HG02943 (cell line): ENCODE measurements at regions not wholly inside any gene's neighbourhood (a gene's known extent, or its start where the extent isn't known, plus 50 kb on each side); places are given as distances from the start of the nearest gene placed in this dataset.

ENCODE experiments used
- ATAC-seq: cut with Tn5 transposase; IDR thresholded peaks from one replicate; pipeline ENCODE4 v1.9.1; 2021; ENCODE audit warnings: mild to moderate bottlenecking, low read depth, moderate library complexity; ENCODE audit not compliant: unreplicated experiment

DNA sequence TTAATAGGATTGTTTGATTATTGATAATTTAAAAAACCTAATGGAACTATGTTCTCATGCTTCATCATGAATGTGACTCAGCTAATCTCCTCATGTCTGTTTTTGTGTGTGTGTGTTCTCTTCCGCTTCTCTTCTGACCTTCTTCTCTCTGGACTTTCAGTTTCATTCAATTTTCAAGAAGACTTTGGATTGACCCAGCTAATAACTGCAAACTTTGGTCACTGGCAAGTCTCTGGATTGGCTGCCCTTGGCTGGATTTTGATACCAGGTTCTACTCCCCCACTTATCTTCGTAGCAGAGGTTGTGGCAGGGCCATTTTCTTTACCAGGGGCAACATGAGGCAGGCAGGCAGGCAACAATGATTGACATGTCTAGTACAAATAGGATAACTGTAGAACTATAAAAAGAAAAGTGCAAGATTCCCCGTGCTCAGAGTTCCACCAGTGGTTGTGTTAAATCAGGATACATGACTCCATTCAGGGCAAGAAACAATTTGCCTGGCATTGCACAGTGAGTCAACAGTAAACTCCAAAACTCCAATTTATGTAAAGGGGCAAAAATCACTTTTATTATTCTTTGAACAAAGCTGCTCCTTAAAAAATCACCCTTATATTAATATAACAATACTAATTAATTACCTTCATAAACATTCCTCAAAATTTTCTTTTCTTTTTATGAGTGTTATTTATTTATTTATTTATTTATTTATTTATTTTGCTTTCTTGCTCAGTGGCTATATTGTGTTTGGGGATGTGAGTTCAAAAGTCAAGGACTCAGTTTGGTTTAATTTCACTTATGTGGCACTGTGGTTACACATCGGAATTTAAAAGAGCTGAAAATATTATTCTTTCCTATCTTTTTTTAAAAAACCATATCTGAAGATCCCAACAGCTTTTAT is 167.6 kb downstream of the RND3 start:
- ATAC-seq, result no peak

DNA sequence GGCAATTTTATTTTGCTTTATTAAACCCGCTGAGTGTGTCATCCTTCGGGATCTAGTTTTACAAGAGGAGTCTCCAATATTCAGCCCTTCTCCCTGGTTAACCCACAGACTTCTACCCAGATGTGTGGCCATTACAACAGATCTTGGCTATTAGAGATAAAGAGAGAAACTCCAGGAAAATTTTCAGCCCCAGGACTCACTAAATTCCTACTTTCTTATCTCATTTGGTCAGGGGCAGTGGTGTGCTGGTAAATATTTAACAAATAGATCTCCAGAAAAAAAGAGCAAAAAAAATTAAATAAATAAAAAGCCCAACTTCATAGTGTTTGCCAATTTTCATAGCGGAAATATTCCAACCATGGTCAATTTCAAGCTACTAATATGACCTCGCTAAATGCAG is 168.4 kb downstream of the RND3 start:
- ATAC-seq, result no peak

- ATAC-seq, result no peak
Observed at GRCh38 chr2:150312271-150312670, 175.2 kb downstream of the RND3 start.

DNA sequence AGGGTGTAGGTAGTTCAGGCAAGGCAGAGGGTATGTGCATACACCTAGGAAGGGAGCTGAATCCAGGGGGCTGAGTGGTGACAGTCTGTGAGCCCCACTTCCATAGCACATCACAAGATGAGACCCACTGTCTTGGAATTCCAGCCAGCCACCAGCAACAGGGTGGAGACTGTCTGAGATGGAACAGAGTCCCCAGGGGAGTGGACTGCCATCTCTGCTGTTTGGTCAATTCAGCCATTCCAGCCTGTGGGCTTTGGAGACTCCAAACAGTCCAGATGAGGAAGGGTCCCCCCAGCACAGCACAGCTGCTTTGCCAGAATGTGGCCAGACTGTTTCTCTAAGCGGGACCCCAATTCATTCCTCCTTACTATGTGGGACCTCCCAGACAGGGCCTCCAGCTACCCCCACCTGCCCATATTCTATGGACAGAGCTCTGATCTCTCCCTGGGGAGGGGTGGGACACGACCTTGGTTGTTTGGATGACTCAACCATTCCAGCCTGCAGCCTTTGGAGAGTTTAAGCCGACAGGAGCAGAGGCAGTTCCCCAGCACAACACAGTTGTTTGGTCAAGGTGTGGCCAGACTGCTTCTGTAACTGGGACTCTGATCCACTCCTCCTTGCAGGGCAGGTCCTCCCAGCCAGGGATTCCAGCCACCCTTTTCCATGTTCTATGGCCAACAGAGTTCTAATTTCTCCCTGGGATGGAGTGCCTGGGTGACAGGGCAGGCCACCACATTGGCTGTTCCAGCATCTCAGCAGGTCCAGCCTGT is 178.0 kb downstream of the RND3 start:
- no peak for ATAC-seq

DNA sequence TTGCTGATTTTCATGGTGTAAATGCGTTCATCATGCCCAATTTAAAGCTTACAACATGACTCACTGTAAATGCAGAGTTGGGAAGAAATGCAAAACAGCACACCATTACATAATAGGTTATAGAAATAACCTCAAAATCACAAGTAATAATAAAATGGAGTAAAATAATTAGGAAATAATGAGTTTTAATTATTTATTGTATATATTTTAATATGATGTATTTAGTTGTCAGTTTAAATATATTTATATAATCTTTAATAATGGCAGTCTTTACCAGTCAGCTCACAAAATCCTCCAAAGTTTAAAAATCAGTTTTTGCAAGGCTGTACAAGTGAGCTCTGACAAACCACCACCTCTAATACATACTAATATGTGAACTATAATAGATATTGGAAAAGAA is 180.2 kb downstream of the RND3 start:
- ATAC-seq, result no peak

GRCh38 chr2:150303281-150303680 is 184.2 kb downstream of the RND3 start:
- no peak for ATAC-seq

GRCh38 chr2:150298571-150299305 is 188.7 kb downstream of the RND3 start:
- ATAC-seq, result no peak

DNA sequence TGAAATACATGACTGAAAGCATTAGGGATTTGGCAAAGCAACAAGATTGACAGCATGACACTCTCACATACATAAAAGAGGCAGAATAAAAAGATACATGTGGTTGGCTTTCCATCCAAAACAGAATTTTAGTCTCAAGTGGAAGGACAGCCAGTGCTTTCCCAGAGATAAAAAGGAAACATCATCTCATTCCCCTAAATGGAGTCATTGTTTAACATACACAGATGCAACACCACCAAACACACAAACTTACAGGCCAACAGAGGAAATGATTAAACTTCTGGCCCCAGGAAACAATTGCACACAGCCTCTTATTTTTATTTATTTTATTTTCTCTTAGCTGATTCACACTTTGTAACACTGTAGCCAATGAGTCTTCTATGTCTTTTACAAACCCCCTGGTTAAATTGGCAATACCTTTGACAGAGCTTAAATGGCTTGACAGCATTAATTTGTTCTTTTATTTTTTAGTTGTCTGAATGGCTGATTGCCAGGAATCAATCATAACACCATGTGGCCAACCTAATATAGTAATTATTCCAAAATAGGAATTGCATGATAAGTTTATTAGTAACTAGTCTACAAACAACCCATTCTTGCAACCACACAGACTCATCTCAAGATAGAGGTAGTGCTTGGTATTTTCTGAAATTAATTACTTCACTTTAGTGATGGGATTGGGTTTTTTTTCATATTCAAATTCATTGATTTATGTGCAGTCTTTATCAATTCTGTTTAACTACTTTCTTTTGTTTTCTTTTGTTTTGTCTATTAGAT is 190.5 kb downstream of the RND3 start:
- ATAC-seq, result no peak

DNA sequence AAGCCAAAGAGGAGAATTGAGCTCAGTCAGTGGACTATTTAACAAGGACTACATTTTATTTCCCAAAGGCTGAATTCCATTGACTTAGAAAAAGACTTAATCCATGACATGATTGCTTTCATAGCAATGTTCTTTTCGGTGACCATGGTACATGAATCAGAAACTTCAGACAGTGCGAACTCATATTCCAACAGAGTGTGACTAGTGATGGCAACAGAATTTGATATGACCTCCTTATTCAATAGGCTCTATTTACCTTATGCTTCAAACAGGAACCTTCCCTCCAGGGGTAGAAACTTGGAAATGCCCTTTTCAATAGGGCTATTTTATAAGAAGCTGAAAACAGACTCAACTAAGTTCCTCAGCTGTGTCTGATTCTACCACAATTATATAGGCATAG is 191.9 kb downstream of the RND3 start:
- ATAC-seq, result no peak

- no peak for ATAC-seq
Observed at GRCh38 chr2:150293771-150294170, 193.7 kb downstream of the RND3 start.

DNA sequence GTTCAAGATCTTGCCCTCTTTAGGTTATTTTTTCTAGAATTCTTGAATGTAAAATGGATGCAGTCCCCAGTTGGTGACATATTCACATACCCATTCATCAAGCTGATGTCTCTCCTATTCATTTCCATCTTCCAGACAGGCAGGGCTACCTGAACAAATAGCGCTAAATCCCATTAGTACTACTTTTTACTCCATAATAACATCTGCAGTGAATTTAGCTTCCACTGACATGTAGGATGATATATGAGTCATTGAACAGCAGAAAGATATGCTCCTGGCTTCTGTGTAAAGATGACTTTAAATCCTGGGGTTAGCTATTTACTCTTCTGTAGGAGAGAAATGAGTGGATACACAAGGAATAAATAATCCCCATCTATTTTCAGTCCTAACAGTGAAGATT is 194.7 kb downstream of the RND3 start:
- no peak for ATAC-seq

- no peak for ATAC-seq
Observed at GRCh38 chr2:150292192-150292591, 195.3 kb downstream of the RND3 start.

DNA sequence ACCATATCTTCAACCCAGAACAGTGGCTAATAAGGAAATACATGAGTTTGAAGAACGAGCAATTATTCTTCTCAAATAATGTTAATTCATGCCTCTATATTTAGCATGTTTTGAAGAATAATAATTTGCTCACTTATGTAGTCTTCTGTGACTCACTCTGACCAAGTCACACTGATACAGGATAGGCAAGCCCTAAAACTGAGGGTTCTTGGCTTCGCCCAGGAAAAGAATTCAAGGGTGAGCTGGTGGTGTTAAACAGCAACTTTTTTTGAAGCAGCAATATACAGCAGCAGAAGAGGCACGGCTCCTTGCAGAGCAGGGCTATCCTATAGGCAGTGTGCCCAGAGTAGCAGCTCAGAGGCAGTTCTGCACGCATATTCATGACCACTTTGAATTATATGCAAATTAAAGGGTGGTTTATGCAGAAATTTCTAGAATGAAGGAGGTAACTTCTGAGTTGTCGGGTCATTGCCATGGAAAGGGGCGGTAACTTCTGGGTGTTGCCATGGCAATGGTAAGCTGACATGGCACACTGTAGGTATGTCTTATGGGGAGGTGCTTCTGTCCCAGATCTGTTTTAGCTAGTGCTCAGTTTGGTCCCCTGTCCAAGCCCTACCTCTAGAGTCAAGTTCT is 200.6 kb downstream of the RND3 start:
- no peak for ATAC-seq

- no peak for ATAC-seq
Observed at GRCh38 chr2:150284116-150284515, 203.4 kb downstream of the RND3 start.

- ATAC-seq, result no peak
Observed at GRCh38 chr2:150282771-150283371, 204.6 kb downstream of the RND3 start.

- ATAC-seq, result no peak
Observed at GRCh38 chr2:150282357-150282756, 205.1 kb downstream of the RND3 start.

DNA sequence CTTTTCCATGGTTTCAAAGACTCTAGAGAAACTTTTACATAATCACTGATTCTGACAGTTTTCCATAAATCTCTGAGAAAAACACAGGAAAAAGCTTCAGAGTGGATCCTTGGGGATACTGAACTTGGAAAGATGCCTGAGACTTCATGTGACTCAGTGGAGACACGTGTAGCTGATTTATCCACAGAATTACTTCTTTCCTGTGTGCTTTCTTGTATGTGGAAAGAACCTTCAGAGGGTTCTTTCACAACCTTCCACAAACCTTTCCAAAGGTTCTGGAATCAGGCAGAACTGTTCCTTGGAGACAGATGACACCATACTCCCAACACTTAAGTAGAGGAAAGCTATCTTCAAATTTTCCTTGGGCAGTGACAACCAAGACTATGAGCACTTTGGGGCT is 207.2 kb downstream of the RND3 start:
- ATAC-seq, result no peak

GRCh38 chr2:150279686-150280085 is 207.8 kb downstream of the RND3 start:
- no peak for ATAC-seq

- no peak for ATAC-seq
Observed at GRCh38 chr2:150276737-150277136, 210.7 kb downstream of the RND3 start.
